ENCODE measurements at regions not wholly inside any gene's neighbourhood (a gene's known extent, or its start where the extent isn't known, plus 50 kb on each side); places are given as distances from the start of the nearest gene placed in this dataset.

GRCh38 chr5:155308289-155308688, 294.7 kb downstream of the KIF4B start:
- H3K79me2 ChIP-seq (ENCODE audit: control insufficient read depth in 1 of 2, insufficient read depth in 2 of 2, low read length in 2 of 2): no peaks in the 10 kb centered on the region
- H3K18ac ChIP-seq (ENCODE audit: extremely low read depth, low read length): no peak overlapping the region
- no peaks in the 10 kb centered on the region for H4K20me1 ChIP-seq (replicated peaks in 1 of 2; ENCODE audit: control insufficient read depth in 1 of 2, insufficient read depth in 2 of 2, low read length in 2 of 2)
- no peak overlapping the region for H3K4me2 ChIP-seq (ENCODE audit: insufficient read depth in 1 of 2, low read depth in 2 of 2, low read length in 2 of 2)
- no peak overlapping the region for H2AK5ac ChIP-seq (ENCODE audit: low read depth, low read length)
- no peak overlapping the region for H4K5ac ChIP-seq (ENCODE audit: insufficient read length, low read depth, low read length)
- H3K23me2 ChIP-seq (ENCODE audit: low read depth, low read length): no peaks in the 10 kb centered on the region
- H4K8ac ChIP-seq (ENCODE audit: extremely low read depth, insufficient read depth, low read length): no peak overlapping the region
- FAIRE-seq (no peak), DNase-seq (ENCODE audit: low read depth in 1 of 2, low spot score in 2 of 2) (no peak)
- no peak overlapping the region for H2BK12ac ChIP-seq (ENCODE audit: low read depth, low read length)
- no peak overlapping the region for H3K14ac ChIP-seq (ENCODE audit: insufficient read length)
- no peak overlapping the region for H2BK5ac ChIP-seq (ENCODE audit: low read depth, low read length)
- H2BK20ac ChIP-seq (ENCODE audit: low read length): no peak overlapping the region
- H3K27ac ChIP-seq (ENCODE audit: low read depth, low read length): no peak overlapping the region
- H3K9me3 ChIP-seq (ENCODE audit: insufficient read depth in 2 of 2, low read depth in 1 of 2, low read length in 1 of 2): no peaks in the 10 kb centered on the region
- no peak overlapping the region for H3K56ac ChIP-seq (replicated peaks; ENCODE audit: insufficient read length, low read depth, low read length)
- no peak overlapping the region for H2BK15ac ChIP-seq (ENCODE audit: low read length)
- no peak overlapping the region for H3K9ac ChIP-seq (replicated peaks in 1 of 4; ENCODE audit: extremely low read depth in 1 of 4, low read depth in 3 of 4, low read length in 3 of 4)
- H3K4me3 ChIP-seq (ENCODE audit: extremely low read depth in 1 of 4, insufficient read depth in 2 of 4, low read depth in 3 of 4, low read length in 4 of 4): no peak overlapping the region
- H3K36me3 ChIP-seq (ENCODE audit: control insufficient read depth in 2 of 4, insufficient read depth in 4 of 4, low read length in 3 of 4): no peaks in the 10 kb centered on the region
- POLR2A ChIA-PET (ENCODE audit: partially characterized antibody): no interaction called here
- no peak overlapping the region for H2BK120ac ChIP-seq (replicated peaks; ENCODE audit: low read depth, low read length)
- H3K4me1 ChIP-seq (replicated peaks in 1 of 4; ENCODE audit: control insufficient read depth in 3 of 4, insufficient read depth in 4 of 4, low read length in 3 of 4): no peaks in the 10 kb centered on the region
- H4K91ac ChIP-seq (replicated peaks; ENCODE audit: insufficient read length, low read length): no peak overlapping the region
- no peak overlapping the region for H2AFZ ChIP-seq (ENCODE audit: low read length)
- no peaks in the 10 kb centered on the region for H3K79me1 ChIP-seq (ENCODE audit: low read depth, low read length)
- no peak overlapping the region for H3K4ac ChIP-seq (replicated peaks; ENCODE audit: insufficient read length, low read depth, low read length)
- H3K27me3 ChIP-seq (replicated peaks in 1 of 4; ENCODE audit: control insufficient read depth in 3 of 4, extremely low read depth in 1 of 4, insufficient read depth in 3 of 4, low read length in 3 of 4): no peaks in the 10 kb centered on the region
- CTCF ChIA-PET (ENCODE audit: partially characterized antibody): interaction anchor here (0.8 to 1.7 kb wide), 2 partner anchors 14 to 170 kb away, joined by 3 to 4 read pairs; no protein-coding TSS in a partner anchor
- no peak overlapping the region for H3K23ac ChIP-seq (ENCODE audit: insufficient read length)
- TF ChIP-seq TAF7 (optimal IDR thresholded peaks at IDR 0.05; ENCODE audit: borderline replicate concordance, low read depth, low read length) (no peak), MAFK (IDR thresholded peaks at IDR 0.05; ENCODE audit: low read depth, low read length) (no peak), ZNF274 (IDR thresholded peaks at IDR 0.05; ENCODE audit: borderline replicate concordance, extremely low read depth, low read length) (no peak), RBBP5 (IDR thresholded peaks at IDR 0.05; ENCODE audit: borderline replicate concordance, low read depth, low read length) (no peak), RXRA (IDR thresholded peaks at IDR 0.05; ENCODE audit: insufficient read depth, low read depth, low read length) (no peak), SP2 (IDR thresholded peaks at IDR 0.05; ENCODE audit: low read length) (no peak), BCL11A (IDR thresholded peaks at IDR 0.05; ENCODE audit: low read depth in 2 of 2, low read length in 2 of 2) (no peak), POLR2A (IDR thresholded peaks at IDR 0.05; ENCODE audit: control extremely low read depth in 1 of 2, low read depth in 2 of 2, low read length in 2 of 2) (no peak), CHD1 (IDR thresholded peaks at IDR 0.05; ENCODE audit: low read depth, low read length) (no peak), TEAD4 (IDR thresholded peaks at IDR 0.05; ENCODE audit: low read depth, low read length) (no peak), RNF2 (IDR thresholded peaks at IDR 0.05; ENCODE audit: borderline replicate concordance, low read depth, low read length, missing control alignments, poor library complexity, severe bottlenecking) (no peak), RAD21 (IDR thresholded peaks at IDR 0.05 in 1 of 2, conservative IDR thresholded peaks at IDR 0.05 in 1 of 2; ENCODE audit: low read depth in 2 of 2, low read length in 2 of 2) (no peak), POU5F1 (IDR thresholded peaks at IDR 0.05; ENCODE audit: low read depth, low read length) (no peak), EZH2 (IDR thresholded peaks at IDR 0.05; ENCODE audit: low read depth, low read length, severe bottlenecking) (no peak)
- TF ChIP-seq, protein P1, sequence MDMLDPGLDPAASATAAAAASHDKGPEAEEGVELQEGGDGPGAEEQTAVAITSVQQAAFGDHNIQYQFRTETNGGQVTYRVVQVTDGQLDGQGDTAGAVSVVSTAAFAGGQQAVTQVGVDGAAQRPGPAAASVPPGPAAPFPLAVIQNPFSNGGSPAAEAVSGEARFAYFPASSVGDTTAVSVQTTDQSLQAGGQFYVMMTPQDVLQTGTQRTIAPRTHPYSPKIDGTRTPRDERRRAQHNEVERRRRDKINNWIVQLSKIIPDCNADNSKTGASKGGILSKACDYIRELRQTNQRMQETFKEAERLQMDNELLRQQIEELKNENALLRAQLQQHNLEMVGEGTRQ (IDR thresholded peaks at IDR 0.05; ENCODE audit: low read length): no peak

All from H1 (cell line).